AG04450 (cell line): ENCODE measurements at regions not wholly inside any gene's neighbourhood (a gene's known extent, or its start where the extent isn't known, plus 50 kb on each side); places are given as distances from the start of the nearest gene placed in this dataset.

ENCODE experiments used
- CTCF ChIA-PET: fragments of 300-600, 350-600 bp; formaldehyde crosslinking; extraction: SDS; loops from one replicate; lab custom pipeline; 2022; ENCODE audit warnings: antibody characterized with exemption, inconsistent platforms; lab: Charles Lee
- POLR2A ChIA-PET: fragments of 350-600 bp; formaldehyde crosslinking; extraction: SDS; loops from one replicate; lab custom pipeline; 2021; ENCODE audit warnings: antibody characterized with exemption, inconsistent platforms; lab: Yijun Ruan, JAX
- DNase-seq: peaks from one replicate; pipeline ENCODE4 v3.0.0-alpha.2; 2011; ENCODE audit warnings: low read depth, low spot score
- H3K27ac ChIP-seq: one replicate; pipeline ENCODE4 v1.5.1; 2012; ENCODE audit warnings: low read depth, low read length, control low read depth
- H3K27me3 ChIP-seq: one replicate; pipeline ENCODE4 v1.6.0; 2012; ENCODE audit warnings: low read length; ENCODE audit not compliant: control insufficient read depth, insufficient read depth
- H3K4me3 ChIP-seq: 2 replicates; pipeline ENCODE4 v1.5.1; 2011; ENCODE audit warnings: mild to moderate bottlenecking, low read depth, low read length, control low read depth
- H3K9me3 ChIP-seq: 2 replicates; pipeline ENCODE4 v1.5.1; 2012; ENCODE audit warnings: low read length; ENCODE audit not compliant: control insufficient read depth, insufficient read depth
- TF ChIP-seq, protein P1 (sequence below): IDR thresholded peaks from 2 replicates; pipeline ENCODE4 v1.5.1; 2011; ENCODE audit warnings: low read depth, low read length, control low read depth, inconsistent platforms

DNA sequence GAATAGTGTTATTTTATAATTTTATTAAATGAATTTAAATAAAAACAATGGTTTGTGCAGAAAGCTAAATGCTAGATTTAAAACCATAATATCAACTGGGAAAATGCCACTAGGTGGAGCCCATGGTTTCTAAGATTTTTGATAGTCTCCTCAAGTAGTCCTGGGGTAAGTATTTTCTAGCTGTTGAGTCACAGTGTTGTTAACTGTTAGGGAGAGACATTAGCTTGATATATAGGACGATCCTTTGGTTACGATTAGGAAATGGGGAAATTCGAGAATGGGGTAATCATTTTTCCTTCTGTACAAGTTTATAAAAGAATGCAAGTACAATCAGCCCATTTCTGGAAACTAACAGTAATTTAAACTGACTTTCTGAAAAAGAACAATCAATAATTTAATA, 378.4 kb downstream of the ANKRD50 start:
- no peak overlapping the region for H3K27ac ChIP-seq
- H3K4me3 ChIP-seq = no peak overlapping the region
- DNase-seq = peak; percentile 66
- ChIA-PET CTCF (interaction anchor here (0.5 to 3.3 kb wide), 29 partner anchors 9 to 950 kb away, joined by 3 to 81 read pairs (median 4); no protein-coding TSS in a partner anchor), POLR2A (interaction anchor here (0.8 kb wide), 1 partner anchor 379 kb away, joined by 3 read pairs; the partner anchor contains the start of gene ANKRD50)
- TF ChIP-seq, protein P1, sequence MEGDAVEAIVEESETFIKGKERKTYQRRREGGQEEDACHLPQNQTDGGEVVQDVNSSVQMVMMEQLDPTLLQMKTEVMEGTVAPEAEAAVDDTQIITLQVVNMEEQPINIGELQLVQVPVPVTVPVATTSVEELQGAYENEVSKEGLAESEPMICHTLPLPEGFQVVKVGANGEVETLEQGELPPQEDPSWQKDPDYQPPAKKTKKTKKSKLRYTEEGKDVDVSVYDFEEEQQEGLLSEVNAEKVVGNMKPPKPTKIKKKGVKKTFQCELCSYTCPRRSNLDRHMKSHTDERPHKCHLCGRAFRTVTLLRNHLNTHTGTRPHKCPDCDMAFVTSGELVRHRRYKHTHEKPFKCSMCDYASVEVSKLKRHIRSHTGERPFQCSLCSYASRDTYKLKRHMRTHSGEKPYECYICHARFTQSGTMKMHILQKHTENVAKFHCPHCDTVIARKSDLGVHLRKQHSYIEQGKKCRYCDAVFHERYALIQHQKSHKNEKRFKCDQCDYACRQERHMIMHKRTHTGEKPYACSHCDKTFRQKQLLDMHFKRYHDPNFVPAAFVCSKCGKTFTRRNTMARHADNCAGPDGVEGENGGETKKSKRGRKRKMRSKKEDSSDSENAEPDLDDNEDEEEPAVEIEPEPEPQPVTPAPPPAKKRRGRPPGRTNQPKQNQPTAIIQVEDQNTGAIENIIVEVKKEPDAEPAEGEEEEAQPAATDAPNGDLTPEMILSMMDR = peak; percentile 66
- H3K27me3 ChIP-seq = no peaks in the 10 kb centered on the region
- H3K9me3 ChIP-seq = peaks cover 4% of the 10 kb centered on the region; the same call in 1 of the 2 replicates

DNA sequence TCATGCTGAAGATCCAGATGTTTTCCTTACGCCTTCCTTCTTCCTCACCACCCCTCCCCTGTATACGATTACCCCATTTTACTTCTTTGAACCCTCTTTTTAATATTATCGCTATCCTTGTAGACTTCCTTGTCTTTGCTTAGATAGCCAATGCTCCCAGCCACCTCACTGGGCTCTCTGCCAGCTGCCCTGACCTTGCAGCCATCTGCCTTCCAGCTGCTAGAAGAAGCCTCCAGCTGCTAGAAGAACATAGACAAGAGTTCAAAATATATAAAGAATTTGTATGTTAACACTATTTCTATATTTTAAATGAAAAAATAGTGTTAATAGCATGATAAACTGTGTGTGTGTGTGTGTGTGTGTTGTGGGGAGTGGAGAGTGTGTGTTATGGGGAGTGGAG, 374.7 kb downstream of the ANKRD50 start:
- POLR2A ChIA-PET = no interaction called here
- no peak for DNase-seq
- TF ChIP-seq, protein P1 = no peak
- no peak overlapping the region for H3K27ac ChIP-seq
- H3K9me3 ChIP-seq = peaks cover 4% of the 10 kb centered on the region; the same call in 1 of the 2 replicates
- H3K4me3 ChIP-seq = no peak overlapping the region
- CTCF ChIA-PET = no interaction called here
- no peaks in the 10 kb centered on the region for H3K27me3 ChIP-seq

DNA sequence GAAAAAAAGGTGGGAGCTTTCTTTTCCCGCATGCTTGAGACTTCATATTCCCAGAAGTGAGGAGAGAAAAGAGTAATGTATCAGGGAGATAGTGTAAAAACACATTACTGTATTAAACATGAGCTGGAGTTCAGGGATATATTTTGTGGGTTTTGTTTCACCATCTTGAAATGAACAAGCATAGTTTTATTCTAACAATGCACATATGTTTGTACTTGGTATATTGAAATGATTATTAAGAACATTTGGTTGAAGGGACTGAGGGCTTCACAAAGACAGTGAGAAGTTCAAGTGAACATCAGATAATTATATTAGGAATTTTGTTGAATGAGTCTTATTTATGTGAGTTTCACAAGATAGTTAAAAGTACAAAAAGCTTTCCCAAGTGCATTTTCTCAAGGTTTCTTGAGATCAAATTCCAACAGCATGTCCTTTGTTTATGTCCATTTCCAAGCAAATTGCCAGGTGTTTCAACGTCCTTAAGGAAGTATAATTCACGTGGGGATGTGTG, 368.8 kb downstream of the ANKRD50 start:
- ChIA-PET CTCF (interaction anchor here (1.2 to 2.7 kb wide), 2 partner anchors 9 to 940 kb away, joined by 5 to 10 read pairs; no protein-coding TSS in a partner anchor), POLR2A (no interaction called here)
- TF ChIP-seq, protein P1 = no peak
- Histone ChIP-seq H3K4me3 (no peak overlapping the region), H3K9me3 (peaks cover 2% of the 10 kb centered on the region; the same call in 1 of the 2 replicates), H3K27me3 (no peaks in the 10 kb centered on the region), H3K27ac (no peak overlapping the region)
- DNase-seq = no peak

DNA sequence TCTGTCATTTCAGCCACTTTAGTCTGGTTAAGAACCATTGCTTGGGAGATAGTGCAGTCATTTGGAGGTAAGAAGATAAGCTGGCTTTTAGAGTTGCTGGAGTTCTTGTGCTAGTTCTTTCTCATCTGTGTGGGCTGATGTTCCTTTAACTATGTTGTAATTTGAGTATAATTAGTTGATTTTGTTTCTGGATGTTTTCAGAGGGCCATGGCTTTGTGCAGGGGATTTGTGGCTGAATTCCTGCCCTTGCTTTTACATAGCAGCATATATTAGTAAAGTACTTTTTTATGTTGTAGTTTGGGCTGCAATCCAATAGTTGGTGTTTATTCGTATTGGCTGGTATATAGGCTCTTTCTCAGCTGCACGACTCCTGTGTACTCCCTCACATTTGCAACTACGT, 339.6 kb downstream of the ANKRD50 start:
- Histone ChIP-seq H3K4me3 (no peak overlapping the region), H3K9me3 (0 out of 2 replicates have a peak, but pooled peaks cover 4% of the 10 kb centered on the region), H3K27ac (no peak overlapping the region), H3K27me3 (no peaks in the 10 kb centered on the region)
- ChIA-PET CTCF (no interaction called here), POLR2A (no interaction called here)
- TF ChIP-seq, protein P1 = no peak
- DNase-seq = no peak

DNA sequence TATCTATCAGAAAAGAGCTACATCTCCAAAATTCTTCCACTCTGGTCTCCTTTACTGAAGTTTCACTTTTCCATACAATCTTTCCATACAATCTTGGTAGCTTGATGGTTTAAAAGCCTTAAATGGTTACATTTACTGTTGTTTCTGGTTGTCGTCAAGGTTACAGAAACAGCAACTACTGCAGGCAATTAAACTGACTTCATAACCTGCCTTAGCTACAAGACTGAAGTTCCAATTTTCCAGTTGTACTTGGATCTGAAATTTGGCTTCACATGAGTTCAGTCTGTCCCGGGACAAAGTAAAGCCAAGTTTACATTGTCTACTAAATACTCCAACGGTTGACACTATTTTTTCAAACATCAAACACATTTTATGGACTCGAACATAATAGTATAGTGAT, 326.4 kb downstream of the ANKRD50 start:
- no peak for DNase-seq
- TF ChIP-seq, protein P1 = no peak
- ChIA-PET CTCF (interaction anchor here (1.2 kb wide), 1 partner anchor 897 kb away, joined by 4 read pairs; no protein-coding TSS in a partner anchor), POLR2A (no interaction called here)
- Histone ChIP-seq H3K27me3 (no peaks in the 10 kb centered on the region), H3K27ac (no peak overlapping the region), H3K4me3 (no peak overlapping the region), H3K9me3 (no peaks in the 10 kb centered on the region)
